HL-60 (cell line): ENCODE measurements at regions not wholly inside any gene's neighbourhood (a gene's known extent, or its start where the extent isn't known, plus 50 kb on each side); places are given as distances from the start of the nearest gene placed in this dataset.

Experiments used
- GABPA ChIP-seq: IDR thresholded peaks from 2 replicates; pipeline ENCODE4 v1.6.1; 2012; ENCODE audit warnings: low read depth
- POLR2AphosphoS5 ChIP-seq: IDR thresholded peaks from 2 replicates; pipeline ENCODE4 v1.6.1; 2012; ENCODE audit warnings: low read depth
- SPI1 ChIP-seq: IDR thresholded peaks from 2 replicates; pipeline ENCODE4 v1.6.1; 2012; ENCODE audit warnings: low read depth, mild to moderate bottlenecking, borderline replicate concordance
- TF ChIP-seq, protein P1 (sequence below): IDR thresholded peaks from 2 replicates; pipeline ENCODE4 v1.6.1; 2012; ENCODE audit warnings: low read depth; ENCODE audit not compliant: insufficient replicate concordance
- TF ChIP-seq, protein P2 (sequence below): IDR thresholded peaks from one replicate; pipeline ENCODE4 v1.5.1; 2011; ENCODE audit warnings: low read length, control low read depth, inconsistent platforms; ENCODE audit not compliant: insufficient read depth

DNA sequence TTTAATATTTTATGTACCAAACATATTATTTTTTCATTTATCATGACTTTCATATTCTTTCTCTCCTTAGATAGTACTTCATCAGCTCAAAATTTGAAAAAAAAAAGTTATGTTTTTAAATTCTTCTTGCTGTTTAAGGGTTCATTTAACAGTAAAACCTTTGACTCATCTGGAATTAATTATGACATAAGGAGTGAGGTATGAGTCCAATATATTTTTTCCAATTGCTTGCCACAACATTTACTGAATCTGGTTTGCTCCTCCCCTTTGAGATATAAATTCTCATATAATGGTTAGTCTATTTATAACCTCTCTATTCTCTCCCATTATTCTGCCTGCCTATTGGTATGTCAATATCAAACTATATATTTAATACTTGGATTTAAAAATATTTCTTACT lies 387.8 kb downstream of the TUSC7 start:
- TF ChIP-seq, protein P1, sequence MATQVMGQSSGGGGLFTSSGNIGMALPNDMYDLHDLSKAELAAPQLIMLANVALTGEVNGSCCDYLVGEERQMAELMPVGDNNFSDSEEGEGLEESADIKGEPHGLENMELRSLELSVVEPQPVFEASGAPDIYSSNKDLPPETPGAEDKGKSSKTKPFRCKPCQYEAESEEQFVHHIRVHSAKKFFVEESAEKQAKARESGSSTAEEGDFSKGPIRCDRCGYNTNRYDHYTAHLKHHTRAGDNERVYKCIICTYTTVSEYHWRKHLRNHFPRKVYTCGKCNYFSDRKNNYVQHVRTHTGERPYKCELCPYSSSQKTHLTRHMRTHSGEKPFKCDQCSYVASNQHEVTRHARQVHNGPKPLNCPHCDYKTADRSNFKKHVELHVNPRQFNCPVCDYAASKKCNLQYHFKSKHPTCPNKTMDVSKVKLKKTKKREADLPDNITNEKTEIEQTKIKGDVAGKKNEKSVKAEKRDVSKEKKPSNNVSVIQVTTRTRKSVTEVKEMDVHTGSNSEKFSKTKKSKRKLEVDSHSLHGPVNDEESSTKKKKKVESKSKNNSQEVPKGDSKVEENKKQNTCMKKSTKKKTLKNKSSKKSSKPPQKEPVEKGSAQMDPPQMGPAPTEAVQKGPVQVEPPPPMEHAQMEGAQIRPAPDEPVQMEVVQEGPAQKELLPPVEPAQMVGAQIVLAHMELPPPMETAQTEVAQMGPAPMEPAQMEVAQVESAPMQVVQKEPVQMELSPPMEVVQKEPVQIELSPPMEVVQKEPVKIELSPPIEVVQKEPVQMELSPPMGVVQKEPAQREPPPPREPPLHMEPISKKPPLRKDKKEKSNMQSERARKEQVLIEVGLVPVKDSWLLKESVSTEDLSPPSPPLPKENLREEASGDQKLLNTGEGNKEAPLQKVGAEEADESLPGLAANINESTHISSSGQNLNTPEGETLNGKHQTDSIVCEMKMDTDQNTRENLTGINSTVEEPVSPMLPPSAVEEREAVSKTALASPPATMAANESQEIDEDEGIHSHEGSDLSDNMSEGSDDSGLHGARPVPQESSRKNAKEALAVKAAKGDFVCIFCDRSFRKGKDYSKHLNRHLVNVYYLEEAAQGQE: no peak
- TF ChIP-seq, protein P2, sequence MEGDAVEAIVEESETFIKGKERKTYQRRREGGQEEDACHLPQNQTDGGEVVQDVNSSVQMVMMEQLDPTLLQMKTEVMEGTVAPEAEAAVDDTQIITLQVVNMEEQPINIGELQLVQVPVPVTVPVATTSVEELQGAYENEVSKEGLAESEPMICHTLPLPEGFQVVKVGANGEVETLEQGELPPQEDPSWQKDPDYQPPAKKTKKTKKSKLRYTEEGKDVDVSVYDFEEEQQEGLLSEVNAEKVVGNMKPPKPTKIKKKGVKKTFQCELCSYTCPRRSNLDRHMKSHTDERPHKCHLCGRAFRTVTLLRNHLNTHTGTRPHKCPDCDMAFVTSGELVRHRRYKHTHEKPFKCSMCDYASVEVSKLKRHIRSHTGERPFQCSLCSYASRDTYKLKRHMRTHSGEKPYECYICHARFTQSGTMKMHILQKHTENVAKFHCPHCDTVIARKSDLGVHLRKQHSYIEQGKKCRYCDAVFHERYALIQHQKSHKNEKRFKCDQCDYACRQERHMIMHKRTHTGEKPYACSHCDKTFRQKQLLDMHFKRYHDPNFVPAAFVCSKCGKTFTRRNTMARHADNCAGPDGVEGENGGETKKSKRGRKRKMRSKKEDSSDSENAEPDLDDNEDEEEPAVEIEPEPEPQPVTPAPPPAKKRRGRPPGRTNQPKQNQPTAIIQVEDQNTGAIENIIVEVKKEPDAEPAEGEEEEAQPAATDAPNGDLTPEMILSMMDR: no peak
- TF ChIP-seq POLR2AphosphoS5 (no peak), GABPA (no peak), SPI1 (no peak)
